HL-60/S4 (cell line): ENCODE measurements at regions not wholly inside any gene's neighbourhood (a gene's known extent, or its start where the extent isn't known, plus 50 kb on each side); places are given as distances from the start of the nearest gene placed in this dataset.
"Not testable (repeated sequence)": the region's sequence is repeated elsewhere in the genome, so short reads cannot be mapped to it uniquely, and the experiment has no call there.

ENCODE experiments used
- in situ Hi-C: fragments of 300-500 bp; cut with MboI; formaldehyde crosslinking; loops from 2 replicates; pipeline ENCODE4 v1.14.3; 2022; ENCODE audit warnings: low sequenced_read_pairs

GRCh38 chr12:4193821-4194220 lies 79.7 kb upstream of the CCND2 start:
- in situ Hi-C loops: no loop called here

- in situ Hi-C loops: no loop called here
These were observed 81.9 kb upstream of the CCND2 start for GRCh38 chr12:4191642-4192041.

GRCh38 chr12:4191149-4191548 lies 82.4 kb upstream of the CCND2 start:
- in situ Hi-C loops: no loop called here

GRCh38 chr12:4190366-4191063 lies 83.0 kb upstream of the CCND2 start:
- in situ Hi-C loops: no loop called here

GRCh38 chr12:4189721-4190120 lies 83.8 kb upstream of the CCND2 start:
- in situ Hi-C loops: no loop called here

GRCh38 chr12:4187916-4188315 lies 85.6 kb upstream of the CCND2 start:
- in situ Hi-C loops: no loop called here

- in situ Hi-C loops: not testable (repeated sequence)
These were observed 86.2 kb upstream of the CCND2 start for GRCh38 chr12:4187315-4187714.

- in situ Hi-C loops: no loop called here
These were observed 95.0 kb upstream of the CCND2 start for GRCh38 chr12:4178424-4179170.

- in situ Hi-C loops: no loop called here
These were observed 96.3 kb upstream of the CCND2 start for GRCh38 chr12:4177262-4177661.

GRCh38 chr12:4176168-4176567 lies 97.4 kb upstream of the CCND2 start:
- in situ Hi-C loops: no loop called here

GRCh38 chr12:4174417-4174816 lies 99.1 kb upstream of the CCND2 start:
- in situ Hi-C loops: no loop called here

- in situ Hi-C loops: no loop called here
These were observed 100.6 kb upstream of the CCND2 start for GRCh38 chr12:4172999-4173398.

- in situ Hi-C loops: no loop called here
These were observed 101.8 kb upstream of the CCND2 start for GRCh38 chr12:4171742-4172141.

GRCh38 chr12:4169959-4170358 lies 103.6 kb upstream of the CCND2 start:
- in situ Hi-C loops: no loop called here

- in situ Hi-C loops: no loop called here
These were observed 104.0 kb upstream of the CCND2 start for GRCh38 chr12:4169531-4169930.

GRCh38 chr12:4168036-4168435 lies 105.5 kb upstream of the CCND2 start:
- in situ Hi-C loops: no loop called here

GRCh38 chr12:4164559-4165558 lies 108.7 kb upstream of the CCND2 start:
- in situ Hi-C loops: no loop called here

- in situ Hi-C loops: no loop called here
These were observed 109.4 kb upstream of the CCND2 start for GRCh38 chr12:4164188-4164558.

GRCh38 chr12:4161718-4162117 lies 111.8 kb upstream of the CCND2 start:
- in situ Hi-C loops: no loop called here

GRCh38 chr12:4160314-4161040 lies 113.1 kb upstream of the CCND2 start:
- in situ Hi-C loops: no loop called here

GRCh38 chr12:4159851-4160250 lies 113.7 kb upstream of the CCND2 start:
- in situ Hi-C loops: no loop called here
